ENCODE measurements at regions not wholly inside any gene's neighbourhood (a gene's known extent, or its start where the extent isn't known, plus 50 kb on each side); places are given as distances from the start of the nearest gene placed in this dataset.

GRCh38 chr11:104256525-104256924 lies 92.6 kb upstream of the PDGFD start:
- no peak for ATAC-seq
- H3K27ac ChIP-seq = no peak overlapping the region
- no peaks in the 10 kb centered on the region for H3K27me3 ChIP-seq
- DNase-seq = no peak
- TF ChIP-seq CTCF (IDR thresholded peaks at IDR 0.05) = no peak
- intact Hi-C loops (cut with DNase I) = no loop called here
- no peaks in the 10 kb centered on the region for H3K4me1 ChIP-seq
- H3K36me3 ChIP-seq = no peaks in the 10 kb centered on the region
- no peak overlapping the region for H3K4me3 ChIP-seq
- H3K9me3 ChIP-seq = no peaks in the 10 kb centered on the region

- Histone ChIP-seq H3K4me1 (no peaks in the 10 kb centered on the region), H3K27me3 (no peaks in the 10 kb centered on the region), H3K4me3 (no peak overlapping the region), H3K9me3 (no peaks in the 10 kb centered on the region), H3K27ac (no peak overlapping the region), H3K36me3 (no peaks in the 10 kb centered on the region)
- peak in 1 of 2 donors; percentile 14 for TF ChIP-seq CTCF (IDR thresholded peaks at IDR 0.05)
- peak; percentile 44 for ATAC-seq
- intact Hi-C loops (cut with DNase I) = no loop called here
- peak in 2 of 4 donors; percentile 5 to 25 for DNase-seq
Measured at GRCh38 chr11:104254347-104254746, 90.4 kb upstream of the PDGFD start.

- ATAC-seq (no peak), DNase-seq (no peak)
- Histone ChIP-seq H3K36me3 (no peaks in the 10 kb centered on the region), H3K27me3 (no peaks in the 10 kb centered on the region), H3K27ac (no peak overlapping the region), H3K4me3 (no peak overlapping the region), H3K9me3 (no peaks in the 10 kb centered on the region), H3K4me1 (no peaks in the 10 kb centered on the region)
- intact Hi-C loops (cut with DNase I) = no loop called here
- no peak for TF ChIP-seq CTCF (IDR thresholded peaks at IDR 0.05)
Measured at GRCh38 chr11:104246590-104246989, 82.6 kb upstream of the PDGFD start.

- ATAC-seq (no peak), DNase-seq (no peak)
- H3K36me3 ChIP-seq = no peaks in the 10 kb centered on the region
- no peak overlapping the region for H3K27ac ChIP-seq
- H3K27me3 ChIP-seq = no peaks in the 10 kb centered on the region
- intact Hi-C loops (cut with DNase I) = no loop called here
- no peak for TF ChIP-seq CTCF (IDR thresholded peaks at IDR 0.05)
- no peak overlapping the region for H3K4me3 ChIP-seq
- H3K4me1 ChIP-seq = no peaks in the 10 kb centered on the region
- H3K9me3 ChIP-seq = no peaks in the 10 kb centered on the region
Measured at GRCh38 chr11:104238916-104239315, 75.0 kb upstream of the PDGFD start.

GRCh38 chr11:104225047-104225446 lies 61.1 kb upstream of the PDGFD start:
- H3K36me3 ChIP-seq = no peaks in the 10 kb centered on the region
- intact Hi-C loops (cut with DNase I) = no loop called here
- DNase-seq (no peak), ATAC-seq (no peak)
- no peaks in the 10 kb centered on the region for H3K27me3 ChIP-seq
- H3K4me3 ChIP-seq = no peak overlapping the region
- H3K4me1 ChIP-seq = no peaks in the 10 kb centered on the region
- H3K27ac ChIP-seq = no peak overlapping the region
- no peaks in the 10 kb centered on the region for H3K9me3 ChIP-seq
- no peak for TF ChIP-seq CTCF (IDR thresholded peaks at IDR 0.05)

Measured in left lung (tissue), 4 donors.